GM18868 (cell line): ENCODE measurements at regions not wholly inside any gene's neighbourhood (a gene's known extent, or its start where the extent isn't known, plus 50 kb on each side); places are given as distances from the start of the nearest gene placed in this dataset.

Source experiments
- ATAC-seq: cut with Tn5 transposase; IDR thresholded peaks from one replicate; pipeline ENCODE4 v1.9.1; 2021; ENCODE audit warnings: mild to moderate bottlenecking, moderate library complexity; ENCODE audit not compliant: unreplicated experiment

GRCh38 chr16:62977876-62978275 lies 941.6 kb upstream of the CDH8 start:
- no peak for ATAC-seq

- ATAC-seq: no peak
Measured at GRCh38 chr16:62974424-62974823, 938.2 kb upstream of the CDH8 start.

- ATAC-seq: no peak
Measured at GRCh38 chr16:62970851-62971250, 934.6 kb upstream of the CDH8 start.

GRCh38 chr16:62969711-62970318 lies 933.6 kb upstream of the CDH8 start:
- no peak for ATAC-seq

GRCh38 chr16:62967611-62968010 lies 931.4 kb upstream of the CDH8 start:
- no peak for ATAC-seq

GRCh38 chr16:62967163-62967562 lies 930.9 kb upstream of the CDH8 start:
- ATAC-seq: no peak

GRCh38 chr16:62966626-62967025 lies 930.4 kb upstream of the CDH8 start:
- no peak for ATAC-seq

- no peak for ATAC-seq
Measured at GRCh38 chr16:62965831-62966230, 929.6 kb upstream of the CDH8 start.

- ATAC-seq: peak; percentile 84
Measured at GRCh38 chr16:62963846-62964245, 927.6 kb upstream of the CDH8 start.

GRCh38 chr16:62955033-62955349 lies 918.8 kb upstream of the CDH8 start:
- no peak for ATAC-seq

- no peak for ATAC-seq
Measured at GRCh38 chr16:62954144-62955032, 918.1 kb upstream of the CDH8 start.

- no peak for ATAC-seq
Measured at GRCh38 chr16:62950351-62950750, 914.1 kb upstream of the CDH8 start.

GRCh38 chr16:62940569-62940968 lies 904.3 kb upstream of the CDH8 start:
- no peak for ATAC-seq

GRCh38 chr16:62939687-62940086 lies 903.4 kb upstream of the CDH8 start:
- no peak for ATAC-seq

- ATAC-seq: no peak
Measured at GRCh38 chr16:62933929-62934328, 897.7 kb upstream of the CDH8 start.

GRCh38 chr16:62929593-62929992 lies 893.4 kb upstream of the CDH8 start:
- ATAC-seq: no peak

GRCh38 chr16:62927122-62927521 lies 890.9 kb upstream of the CDH8 start:
- no peak for ATAC-seq

- no peak for ATAC-seq
Measured at GRCh38 chr16:62926121-62926801, 890.0 kb upstream of the CDH8 start.

GRCh38 chr16:62921904-62922303 lies 885.7 kb upstream of the CDH8 start:
- ATAC-seq: no peak

GRCh38 chr16:62913924-62914323 lies 877.7 kb upstream of the CDH8 start:
- ATAC-seq: no peak

- peak; percentile 58 for ATAC-seq
Measured at GRCh38 chr16:62913333-62913732, 877.1 kb upstream of the CDH8 start.

- no peak for ATAC-seq
Measured at GRCh38 chr16:62909597-62909996, 873.4 kb upstream of the CDH8 start.
